Stimulated activated CD8-positive, alpha-beta memory T cell treated with anti-CD3 and anti-CD28 coated beads, Interleukin-15, amount 100 ng/mL, for 48 hours (primary cell): ENCODE measurements at regions not wholly inside any gene's neighbourhood (a gene's known extent, or its start where the extent isn't known, plus 50 kb on each side); places are given as distances from the start of the nearest gene placed in this dataset.
"Not testable (repeated sequence)": the region's sequence is repeated elsewhere in the genome, so short reads cannot be mapped to it uniquely, and the experiment has no call there.

Experiments
- DNase-seq, 2 donors: peaks; one replicate each; pipeline ENCODE4 v3.0.0-alpha.2; 2020; ENCODE audit warnings: low read depth in 2 of 2

DNA sequence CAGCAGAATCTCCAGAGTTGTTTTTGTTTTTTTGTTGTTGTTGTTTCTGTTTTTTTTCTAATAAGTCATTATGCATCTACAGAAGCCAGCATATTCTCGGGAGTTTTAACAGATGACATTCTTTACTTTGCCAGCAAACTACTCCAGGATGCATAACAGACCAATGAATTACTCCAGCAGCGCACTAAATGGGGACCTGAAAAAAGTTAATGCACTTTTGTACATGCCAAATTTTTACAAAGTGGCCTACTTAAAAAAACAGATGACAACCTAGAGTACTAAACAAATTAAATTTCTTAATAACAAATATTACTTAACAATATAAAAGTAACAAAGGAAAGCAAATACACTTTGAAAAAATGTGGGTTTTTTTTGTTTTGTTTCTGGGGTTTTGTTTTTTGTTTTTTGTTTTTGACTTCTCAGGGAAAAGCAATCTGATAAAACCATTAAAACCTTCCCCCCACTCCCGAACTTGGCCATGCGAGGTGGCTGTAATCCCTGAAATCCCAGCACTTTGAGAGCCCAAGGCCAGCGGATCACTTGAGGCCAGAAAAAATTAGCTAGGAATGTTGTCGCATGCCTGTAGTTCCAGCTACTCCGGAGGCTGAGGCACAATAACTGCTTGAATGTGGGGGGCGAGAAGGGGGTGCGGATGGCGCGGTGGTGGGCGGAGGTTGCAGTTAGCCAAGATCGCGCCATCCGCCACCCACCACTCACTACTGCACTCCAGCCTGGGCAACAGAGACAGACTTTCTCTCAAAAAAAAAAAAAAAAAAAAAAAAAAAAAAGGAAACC lies 352.4 kb downstream of the CETN3 start:
- DNase-seq: no peak

GRCh38 chr5:90055831-90056328 lies 353.7 kb downstream of the CETN3 start:
- no peak for DNase-seq

DNA sequence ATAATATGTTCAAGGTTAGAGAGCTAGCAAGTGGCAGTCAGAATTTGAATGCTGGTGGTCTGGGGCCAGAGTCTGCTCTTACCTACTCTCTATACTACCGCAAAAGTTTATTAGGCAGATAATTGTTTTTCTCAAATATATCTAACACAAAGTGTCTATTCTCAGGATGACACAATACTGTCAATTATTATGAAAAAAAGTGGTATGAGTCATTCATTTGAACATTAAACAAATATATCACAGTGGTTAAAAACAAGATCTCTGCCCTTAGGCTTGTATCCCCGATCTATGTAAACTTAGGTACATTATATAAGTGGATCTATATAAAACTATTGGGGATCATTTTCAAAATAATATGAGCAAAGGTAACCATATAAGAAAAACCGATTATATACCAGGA lies 354.9 kb downstream of the CETN3 start:
- no peak for DNase-seq

DNA sequence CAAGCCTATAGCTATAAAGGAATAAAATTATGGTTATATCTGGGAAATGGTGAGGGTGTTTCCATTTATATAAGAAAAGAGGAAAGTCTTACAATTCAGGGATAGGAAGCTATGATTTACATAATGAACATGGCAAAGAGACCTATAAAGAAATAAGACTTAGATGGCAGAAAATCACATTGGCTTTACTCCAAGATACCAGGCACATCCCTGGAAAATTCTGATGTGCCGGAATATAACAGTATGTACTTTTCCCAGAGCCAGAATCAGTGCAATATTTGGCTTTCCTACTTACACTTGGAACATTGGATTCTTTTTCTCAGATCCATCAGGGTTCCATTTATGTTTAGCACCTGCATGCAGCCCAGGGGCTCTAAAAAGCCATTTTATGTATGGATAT lies 357.8 kb downstream of the CETN3 start:
- no peak for DNase-seq

DNA sequence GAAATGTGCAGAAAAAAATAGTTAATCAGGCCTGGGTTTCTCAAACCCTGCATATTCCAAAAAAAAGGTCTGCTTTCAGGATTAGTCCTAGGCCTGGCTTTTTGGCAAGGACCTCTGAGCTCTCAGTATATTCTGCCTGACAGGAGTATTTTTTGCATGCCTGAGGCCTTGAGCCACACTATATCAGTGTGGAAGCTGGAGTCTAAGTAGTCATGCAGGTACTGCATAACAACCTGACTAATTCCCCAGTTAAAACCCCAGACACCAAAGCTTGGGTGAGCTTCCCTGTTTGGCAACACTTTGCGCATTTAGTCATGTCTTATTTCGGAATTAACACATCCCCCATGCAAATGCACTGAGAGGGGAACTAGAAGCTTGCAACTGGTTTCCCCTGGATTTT lies 359.5 kb downstream of the CETN3 start:
- DNase-seq: no peak

DNA sequence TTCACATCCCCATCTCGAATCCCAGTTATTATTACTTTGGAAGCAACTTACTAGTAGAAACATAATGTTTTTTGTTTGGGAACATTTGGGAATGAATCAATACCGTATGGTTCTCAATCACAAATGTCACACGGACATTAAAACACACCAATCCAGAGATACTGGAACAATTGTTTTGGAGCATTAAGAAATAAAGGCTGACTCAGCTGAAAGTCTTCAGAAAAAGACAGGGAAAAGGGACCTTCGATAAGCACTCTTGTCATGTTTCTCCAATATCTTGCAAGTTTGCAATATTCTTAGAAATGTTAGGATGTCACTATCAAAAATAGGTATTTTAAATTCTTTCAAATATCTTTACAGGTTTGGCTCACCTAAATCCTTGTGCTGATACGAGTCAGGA lies 362.4 kb downstream of the CETN3 start:
- DNase-seq: no peak

- DNase-seq: not testable (repeated sequence)
Observed at GRCh38 chr5:90040082-90040481, 369.5 kb downstream of the CETN3 start.

GRCh38 chr5:90037646-90038045 lies 371.9 kb downstream of the CETN3 start:
- no peak for DNase-seq

GRCh38 chr5:90022711-90023053 lies 386.9 kb downstream of the CETN3 start:
- DNase-seq: no peak

DNA sequence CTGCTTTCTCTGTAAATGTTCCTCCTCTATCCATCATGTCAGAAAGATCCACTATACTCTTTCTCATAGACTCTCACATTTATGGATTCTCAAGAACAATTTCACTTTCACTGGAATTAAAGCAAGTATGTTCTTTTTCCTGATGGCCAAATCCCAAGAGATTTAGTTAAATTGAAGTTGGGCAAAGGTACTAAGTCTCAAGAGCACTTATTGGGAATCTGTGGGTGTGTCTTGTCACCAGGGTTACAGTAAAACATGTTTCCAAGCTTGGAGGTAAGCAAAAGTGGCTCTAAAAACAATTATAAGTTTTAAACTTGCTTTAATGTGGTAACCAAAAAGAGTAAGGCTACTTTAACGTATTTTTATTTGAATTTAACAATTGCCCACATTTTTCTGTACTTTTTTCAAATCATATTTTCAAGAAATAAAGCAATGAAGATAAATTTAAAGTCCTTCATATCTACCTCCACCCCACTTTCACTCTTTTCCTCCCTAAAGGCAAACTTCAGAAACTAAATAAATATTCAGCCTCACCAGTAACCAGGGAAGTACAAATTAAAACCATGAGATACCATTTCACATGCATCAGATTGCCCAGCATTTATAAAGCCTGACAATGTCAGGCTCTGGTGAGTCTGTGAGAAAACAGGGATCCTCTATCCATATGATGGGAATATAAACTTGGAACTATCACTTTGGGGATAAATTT lies 387.4 kb downstream of the CETN3 start:
- DNase-seq: no peak

DNA sequence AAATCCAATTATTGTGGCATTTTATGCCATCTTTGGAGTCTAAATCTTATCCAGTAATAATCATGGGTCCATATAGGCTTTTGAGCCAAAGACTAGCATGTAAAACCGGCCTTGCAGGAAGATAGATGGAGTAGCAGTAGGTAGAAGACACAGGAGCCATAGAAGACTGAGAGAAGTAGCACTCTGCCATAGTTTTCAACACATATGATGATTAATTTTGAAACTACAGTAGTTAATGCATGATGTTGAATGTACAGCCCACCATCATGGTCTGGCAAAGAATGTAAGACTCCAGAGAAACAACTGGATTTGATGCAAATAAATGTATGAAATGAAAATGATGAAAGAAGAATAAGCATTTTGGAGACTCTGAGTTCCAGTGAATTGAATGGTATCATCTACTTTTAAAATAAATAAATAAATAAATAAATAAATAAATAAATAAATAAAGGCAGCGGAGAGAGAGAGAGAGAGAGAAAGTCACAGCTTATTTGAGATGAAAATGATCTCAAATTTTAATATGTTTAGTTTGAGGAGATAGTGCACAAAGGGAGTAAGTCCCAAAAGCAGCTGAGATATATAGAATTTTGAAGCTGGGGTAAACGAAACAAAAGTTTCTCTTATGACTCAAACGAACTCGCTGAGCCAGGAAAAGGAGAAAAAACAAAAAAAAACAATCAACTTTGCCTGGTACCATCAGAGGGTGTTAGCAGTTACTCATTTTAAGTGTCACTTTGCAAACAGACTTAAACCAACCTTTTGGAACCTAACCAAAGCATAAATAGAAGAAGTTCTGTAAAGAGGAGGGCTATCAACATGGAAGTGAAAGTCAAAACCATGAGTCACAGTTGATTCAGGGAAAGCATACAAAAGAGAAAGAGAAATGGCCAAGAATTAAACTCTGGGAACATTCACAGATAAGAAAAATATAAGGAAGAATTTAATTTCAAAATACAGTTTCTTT lies 388.7 kb downstream of the CETN3 start:
- no peak for DNase-seq

GRCh38 chr5:90017239-90017638 lies 392.3 kb downstream of the CETN3 start:
- no peak for DNase-seq

DNA sequence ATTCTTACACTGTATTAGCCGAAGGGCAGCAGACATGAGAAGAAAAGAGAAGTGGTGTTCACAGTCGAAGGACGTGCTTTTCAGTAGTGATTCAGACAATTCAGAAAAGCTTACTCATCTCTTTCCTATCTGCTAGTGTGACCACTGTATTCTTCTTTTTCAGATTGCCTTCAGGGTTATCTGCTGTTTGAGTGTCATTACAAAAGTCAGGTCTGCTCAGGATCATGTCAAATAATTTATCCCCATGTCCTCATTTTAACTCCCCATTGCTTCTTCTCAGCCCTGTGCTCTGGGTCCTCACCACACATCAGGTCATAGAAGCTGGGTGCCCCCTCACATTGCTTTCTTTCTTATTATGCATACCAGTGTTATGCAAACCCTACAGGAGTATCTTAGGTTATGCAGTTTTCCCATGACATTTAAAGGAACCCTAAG lies 394.0 kb downstream of the CETN3 start:
- DNase-seq: no peak

- no peak for DNase-seq
Observed at GRCh38 chr5:90014420-90014819, 395.1 kb downstream of the CETN3 start.

- no peak for DNase-seq
Observed at GRCh38 chr5:90000351-90000750, 409.2 kb downstream of the CETN3 start.

DNA sequence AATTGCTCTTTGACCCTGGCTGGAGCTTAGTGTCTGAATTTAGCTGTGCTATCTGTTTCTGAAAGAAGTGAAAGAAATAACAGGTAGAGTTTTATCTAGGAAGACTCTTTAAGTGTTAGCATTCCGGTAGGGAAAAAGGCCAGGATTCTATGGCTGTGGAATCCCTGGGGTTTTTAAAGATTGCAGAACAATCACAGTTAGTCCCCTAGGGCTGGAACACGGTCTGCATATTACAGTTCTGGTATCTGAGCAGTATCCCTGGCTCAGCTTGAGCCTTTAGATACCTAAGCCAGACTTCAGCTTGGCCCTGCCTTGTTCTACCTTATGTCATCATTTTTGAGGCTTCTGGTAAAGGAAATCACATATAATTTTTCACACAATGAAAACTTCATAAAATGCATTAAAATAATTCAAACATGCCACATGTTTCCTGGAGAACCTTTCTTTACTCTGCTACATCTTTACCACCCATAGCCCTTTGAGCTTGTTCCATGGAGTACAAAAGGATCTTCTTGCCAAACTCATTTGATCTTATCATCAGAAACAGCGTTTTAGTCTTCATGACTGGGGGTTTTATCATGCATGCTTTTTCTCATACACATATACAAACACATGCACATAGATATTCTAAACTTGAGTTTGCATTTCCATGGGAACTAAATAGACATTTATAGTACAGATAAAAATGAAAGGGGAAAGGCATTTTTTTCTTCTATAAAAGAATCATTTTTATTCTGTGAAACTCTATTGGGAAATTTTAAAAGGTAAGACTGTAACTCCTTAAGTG lies 410.8 kb downstream of the CETN3 start:
- DNase-seq: no peak

- no peak for DNase-seq
Observed at GRCh38 chr5:89996890-89997289, 412.7 kb downstream of the CETN3 start.

GRCh38 chr5:89996335-89996734 lies 413.2 kb downstream of the CETN3 start:
- DNase-seq: no peak

GRCh38 chr5:89994266-89994665 lies 415.3 kb downstream of the CETN3 start:
- no peak for DNase-seq

- DNase-seq: no peak
Observed at GRCh38 chr5:89992201-89992600, 417.4 kb downstream of the CETN3 start.

DNA sequence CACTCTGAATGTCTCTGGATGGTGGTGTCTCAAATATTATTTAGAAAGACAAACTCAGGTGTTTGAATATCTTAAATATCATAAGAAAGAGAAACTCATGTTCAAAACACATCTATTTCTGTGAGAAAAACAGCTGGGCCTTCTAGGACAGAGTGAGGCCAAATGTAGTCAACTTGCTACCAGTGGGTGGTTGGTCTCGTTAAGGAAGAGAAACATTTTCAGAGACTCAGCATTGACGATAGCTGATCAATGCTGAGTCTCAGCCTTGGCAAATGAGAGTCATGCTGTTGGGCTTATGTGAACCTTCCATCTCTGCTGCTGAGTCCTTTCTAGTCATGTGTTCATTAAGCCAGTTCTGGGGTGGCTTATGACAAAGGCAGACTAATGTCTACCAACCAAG lies 418.0 kb downstream of the CETN3 start:
- DNase-seq: no peak
